ENCODE measurements at regions not wholly inside any gene's neighbourhood (a gene's known extent, or its start where the extent isn't known, plus 50 kb on each side); places are given as distances from the start of the nearest gene placed in this dataset.

GRCh38 chr4:136962868-136963267 lies 569.4 kb downstream of the PCDH18 start:
- no peak for TF ChIP-seq CTCF (conservative IDR thresholded peaks at IDR 0.05 in 1 of 2, IDR thresholded peaks at IDR 0.05 in 1 of 2; ENCODE audit: low read depth in 1 of 2, low read length in 2 of 2)
- TF ChIP-seq EZH2 (IDR thresholded peaks at IDR 0.05; ENCODE audit: low read length, missing control alignments): no peak

Measured in fibroblast of lung (primary cell).